Frontal cortex (tissue), 3 donors: ENCODE measurements at regions not wholly inside any gene's neighbourhood (a gene's known extent, or its start where the extent isn't known, plus 50 kb on each side); places are given as distances from the start of the nearest gene placed in this dataset.

ENCODE experiments used
- DNase-seq, 2 donors: peaks; one replicate each; pipeline ENCODE4 v3.0.0; 2012; ENCODE audit warnings: low spot score in 2 of 2
- FAIRE-seq: peaks from 2 replicates; lab custom pipeline; 2012; peaks lifted over from hg19 to GRCh38; lab: Jason Lieb, UNC
- donor health status: control.
- donor health status: control.
- donor health status: control.

- no peak for DNase-seq
- no peak for FAIRE-seq
Measured at GRCh38 chr1:62917314-62917713, 133.4 kb downstream of the ATG4C start.

- FAIRE-seq (no peak), DNase-seq (no peak)
Measured at GRCh38 chr1:62917805-62918204, 133.9 kb downstream of the ATG4C start.

GRCh38 chr1:62918700-62919099 is 134.8 kb downstream of the ATG4C start:
- DNase-seq (no peak), FAIRE-seq (no peak)

GRCh38 chr1:62922006-62922405 is 138.1 kb downstream of the ATG4C start:
- DNase-seq (no peak), FAIRE-seq (no peak)

GRCh38 chr1:62924983-62925790 is 141.3 kb downstream of the ATG4C start:
- DNase-seq (no peak), FAIRE-seq (no peak)

GRCh38 chr1:62926681-62927252 is 142.8 kb downstream of the ATG4C start:
- FAIRE-seq, result no peak
- DNase-seq, result no peak

- DNase-seq (no peak), FAIRE-seq (no peak)
Measured at GRCh38 chr1:62928885-62929284, 145.0 kb downstream of the ATG4C start.

- no peak for DNase-seq
- FAIRE-seq, result no peak
Measured at GRCh38 chr1:62937634-62938296, 153.8 kb downstream of the ATG4C start.

GRCh38 chr1:62941780-62942179 is 157.8 kb downstream of the ATG4C start:
- FAIRE-seq, result no peak
- DNase-seq, result no peak

GRCh38 chr1:62946511-62946910 is 162.6 kb downstream of the ATG4C start:
- FAIRE-seq (no peak), DNase-seq (no peak)

- DNase-seq (no peak), FAIRE-seq (no peak)
Measured at GRCh38 chr1:62951428-62951827, 167.5 kb downstream of the ATG4C start.

GRCh38 chr1:62952596-62952995 is 168.7 kb downstream of the ATG4C start:
- DNase-seq (no peak), FAIRE-seq (no peak)

GRCh38 chr1:62953633-62954032 is 169.7 kb downstream of the ATG4C start:
- FAIRE-seq (no peak), DNase-seq (no peak)

GRCh38 chr1:62954758-62955157 is 170.8 kb downstream of the ATG4C start:
- no peak for FAIRE-seq
- DNase-seq, result no peak

- no peak for DNase-seq
- FAIRE-seq, result no peak
Measured at GRCh38 chr1:62955666-62956065, 171.7 kb downstream of the ATG4C start.

GRCh38 chr1:62962014-62962812 is 178.3 kb downstream of the ATG4C start:
- FAIRE-seq (no peak), DNase-seq (no peak)

- peak in 1 of 2 donors; percentile 14 for DNase-seq
Measured at GRCh38 chr1:62962901-62963776, 179.2 kb downstream of the ATG4C start.

GRCh38 chr1:62964141-62964540 is 180.2 kb downstream of the ATG4C start:
- DNase-seq (no peak), FAIRE-seq (no peak)

More at GRCh38 chr1:62962901-62963776, 179.2 kb downstream of the ATG4C start:
- FAIRE-seq, result no peak

GRCh38 chr1:62967031-62967430 is 183.1 kb downstream of the ATG4C start:
- FAIRE-seq, result no peak

More at GRCh38 chr1:62967031-62967430, 183.1 kb downstream of the ATG4C start:
- no peak for DNase-seq
